GM18907 (cell line): ENCODE measurements at regions not wholly inside any gene's neighbourhood (a gene's known extent, or its start where the extent isn't known, plus 50 kb on each side); places are given as distances from the start of the nearest gene placed in this dataset.

Experiments used
- ATAC-seq: cut with Tn5 transposase; IDR thresholded peaks from one replicate; pipeline ENCODE4 v1.9.1; 2021; ENCODE audit warnings: mild to moderate bottlenecking, moderate library complexity; ENCODE audit not compliant: unreplicated experiment

DNA sequence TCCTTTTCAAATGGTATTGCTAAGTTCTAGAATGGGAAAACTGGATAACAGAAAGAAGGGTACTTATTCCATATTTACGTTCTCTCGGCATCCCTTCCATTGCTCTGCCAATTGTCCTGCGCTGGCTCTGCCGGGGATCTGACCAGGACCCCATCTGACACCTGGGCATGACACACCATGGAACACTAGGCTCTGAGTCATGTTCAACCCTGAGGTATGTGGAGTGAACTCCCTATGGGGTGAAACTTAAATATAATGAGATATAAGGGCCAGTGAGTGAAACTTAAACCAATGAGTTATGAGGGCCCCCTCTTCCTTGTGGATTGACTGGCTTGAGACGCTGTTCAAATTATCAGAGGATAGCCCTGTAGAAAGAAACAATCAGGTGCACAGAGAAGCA lies 55.1 kb upstream of the ZEB1 start:
- no peak for ATAC-seq

DNA sequence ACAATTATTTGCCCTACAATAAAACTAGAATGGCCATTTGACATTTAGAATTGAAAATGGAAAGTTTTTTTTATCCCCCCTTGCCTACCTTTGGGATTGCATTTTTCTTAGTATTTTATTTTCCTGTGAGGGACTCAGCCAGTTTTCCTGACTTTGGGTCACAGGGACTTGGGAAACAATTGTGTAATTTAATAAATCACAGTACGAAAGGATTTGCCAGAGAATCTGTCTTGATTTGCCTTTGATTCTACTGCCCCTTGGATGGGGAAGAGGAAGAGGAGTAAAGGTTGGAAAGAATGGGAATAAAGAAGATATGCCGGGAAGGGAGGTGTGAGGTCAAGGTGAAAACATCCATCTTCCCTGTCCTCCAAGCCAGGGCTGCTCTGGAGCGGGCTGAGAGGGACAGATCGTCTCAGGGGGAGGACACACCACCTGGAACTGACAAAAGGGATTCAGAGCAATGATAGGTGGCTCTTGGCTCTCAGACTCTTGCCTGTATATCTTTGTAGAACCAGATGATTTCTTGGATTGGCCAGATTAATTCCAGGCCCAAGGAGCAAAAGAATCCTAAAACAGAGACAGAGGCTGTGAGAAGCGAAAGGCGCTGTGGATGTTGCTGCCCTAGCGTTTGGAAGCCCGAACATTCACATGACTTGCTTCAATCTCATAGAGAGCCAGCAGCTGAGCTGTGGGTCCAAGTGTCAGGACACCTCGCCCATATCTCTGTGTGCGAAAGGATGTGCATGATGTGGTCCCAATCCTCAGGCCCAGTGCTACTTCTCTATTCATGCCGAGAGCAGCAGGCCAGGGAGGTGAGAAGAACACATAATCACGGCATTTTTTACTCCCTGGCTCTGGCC lies 50.3 kb upstream of the ZEB1 start:
- no peak for ATAC-seq
